ENCODE measurements at regions not wholly inside any gene's neighbourhood (a gene's known extent, or its start where the extent isn't known, plus 50 kb on each side); places are given as distances from the start of the nearest gene placed in this dataset.

GRCh38 chr4:125433453-125433852 lies 118.7 kb downstream of the FAT4 start:
- ChIA-PET POLR2A (no interaction called here), CTCF (no interaction called here)

- ChIA-PET CTCF (no interaction called here), POLR2A (no interaction called here)
Observed at GRCh38 chr4:125434136-125434535, 119.4 kb downstream of the FAT4 start.

- CTCF ChIA-PET: no interaction called here
- POLR2A ChIA-PET: no interaction called here
Observed at GRCh38 chr4:125440814-125441213, 126.1 kb downstream of the FAT4 start.

- ChIA-PET CTCF (no interaction called here), POLR2A (no interaction called here)
Observed at GRCh38 chr4:125444166-125444565, 129.4 kb downstream of the FAT4 start.

- ChIA-PET CTCF (no interaction called here), POLR2A (no interaction called here)
Observed at GRCh38 chr4:125445525-125445924, 130.8 kb downstream of the FAT4 start.

- CTCF ChIA-PET: no interaction called here
- POLR2A ChIA-PET: no interaction called here
Observed at GRCh38 chr4:125447551-125448290, 133.0 kb downstream of the FAT4 start.

- CTCF ChIA-PET: no interaction called here
- POLR2A ChIA-PET: no interaction called here
Observed at GRCh38 chr4:125456075-125456474, 141.3 kb downstream of the FAT4 start.

GRCh38 chr4:125459531-125459930 lies 144.8 kb downstream of the FAT4 start:
- ChIA-PET POLR2A (no interaction called here), CTCF (no interaction called here)

GRCh38 chr4:125461676-125462363 lies 147.1 kb downstream of the FAT4 start:
- POLR2A ChIA-PET: no interaction called here
- CTCF ChIA-PET: no interaction called here

- CTCF ChIA-PET: no interaction called here
- POLR2A ChIA-PET: no interaction called here
Observed at GRCh38 chr4:125464146-125464545, 149.4 kb downstream of the FAT4 start.

- POLR2A ChIA-PET: no interaction called here
- CTCF ChIA-PET: no interaction called here
Observed at GRCh38 chr4:125481334-125482045, 166.7 kb downstream of the FAT4 start.

GRCh38 chr4:125482822-125483221 lies 168.1 kb downstream of the FAT4 start:
- CTCF ChIA-PET: no interaction called here
- POLR2A ChIA-PET: no interaction called here

GRCh38 chr4:125483278-125483677 lies 168.5 kb downstream of the FAT4 start:
- POLR2A ChIA-PET: no interaction called here
- CTCF ChIA-PET: no interaction called here

- ChIA-PET POLR2A (no interaction called here), CTCF (interaction anchor here (0.6 kb wide), 1 partner anchor 301 kb away, joined by 6 read pairs; no protein-coding TSS in a partner anchor)
Observed at GRCh38 chr4:125484912-125485311, 170.2 kb downstream of the FAT4 start.

- CTCF ChIA-PET: no interaction called here
- POLR2A ChIA-PET: no interaction called here
Observed at GRCh38 chr4:125486351-125486750, 171.6 kb downstream of the FAT4 start.

GRCh38 chr4:125489952-125490690 lies 175.4 kb downstream of the FAT4 start:
- ChIA-PET CTCF (no interaction called here), POLR2A (no interaction called here)

- POLR2A ChIA-PET: no interaction called here
- CTCF ChIA-PET: no interaction called here
Observed at GRCh38 chr4:125492957-125493356, 178.2 kb downstream of the FAT4 start.

GRCh38 chr4:125497861-125498260 lies 183.1 kb downstream of the FAT4 start:
- POLR2A ChIA-PET: no interaction called here
- CTCF ChIA-PET: no interaction called here

GRCh38 chr4:125498981-125499380 lies 184.2 kb downstream of the FAT4 start:
- ChIA-PET CTCF (no interaction called here), POLR2A (no interaction called here)

- ChIA-PET CTCF (no interaction called here), POLR2A (no interaction called here)
Observed at GRCh38 chr4:125501090-125501489, 186.3 kb downstream of the FAT4 start.

- ChIA-PET POLR2A (no interaction called here), CTCF (no interaction called here)
Observed at GRCh38 chr4:125501568-125501967, 186.8 kb downstream of the FAT4 start.

Measured in activated CD8-positive, alpha-beta memory T cell treated with anti-CD3 and anti-CD28 coated beads for 36 hours (primary cell).